ENCODE measurements at regions not wholly inside any gene's neighbourhood (a gene's known extent, or its start where the extent isn't known, plus 50 kb on each side); places are given as distances from the start of the nearest gene placed in this dataset.

- Histone ChIP-seq H3K4me2 (ENCODE audit: low read length) (no peak overlapping the region), H3K9me3 (ENCODE audit: insufficient read depth, low read length) (no peaks in the 10 kb centered on the region), H3K36me3 (replicated peaks; ENCODE audit: low read depth, low read length) (no peaks in the 10 kb centered on the region), H3K27ac (ENCODE audit: low read length) (no peak overlapping the region), H4K20me1 (ENCODE audit: insufficient read depth, low read length) (no peaks in the 10 kb centered on the region), H2AFZ (ENCODE audit: low read depth, low read length) (no peak overlapping the region), H3K27me3 (ENCODE audit: low read depth, low read length) (no peaks in the 10 kb centered on the region), H3K79me2 (ENCODE audit: low read length) (no peaks in the 10 kb centered on the region), H3K4me1 (ENCODE audit: low read length) (no peaks in the 10 kb centered on the region), H3K9ac (ENCODE audit: low read length) (no peak overlapping the region), H3K4me3 (ENCODE audit: low read length) (no peak overlapping the region)
- no peak for TF ChIP-seq CTCF (IDR thresholded peaks at IDR 0.05; ENCODE audit: low read depth, low read length)
- no peak for TF ChIP-seq EZH2phosphoT487 (IDR thresholded peaks at IDR 0.05; ENCODE audit: low read depth)
Measured at GRCh38 chr18:11419338-11419737, 190.1 kb upstream of the SLC35G4 start.

- no peak for TF ChIP-seq CTCF (IDR thresholded peaks at IDR 0.05; ENCODE audit: low read depth, low read length)
- no peak for TF ChIP-seq EZH2phosphoT487 (IDR thresholded peaks at IDR 0.05; ENCODE audit: low read depth)
- no peak overlapping the region for H3K4me3 ChIP-seq (ENCODE audit: low read length)
- H3K36me3 ChIP-seq (replicated peaks; ENCODE audit: low read depth, low read length): no peaks in the 10 kb centered on the region
- no peak overlapping the region for H3K9ac ChIP-seq (ENCODE audit: low read length)
- no peaks in the 10 kb centered on the region for H3K4me1 ChIP-seq (ENCODE audit: low read length)
- no peaks in the 10 kb centered on the region for H3K79me2 ChIP-seq (ENCODE audit: low read length)
- no peaks in the 10 kb centered on the region for H3K27me3 ChIP-seq (ENCODE audit: low read depth, low read length)
- no peak overlapping the region for H2AFZ ChIP-seq (ENCODE audit: low read depth, low read length)
- H4K20me1 ChIP-seq (ENCODE audit: insufficient read depth, low read length): no peaks in the 10 kb centered on the region
- H3K9me3 ChIP-seq (ENCODE audit: insufficient read depth, low read length): no peaks in the 10 kb centered on the region
- H3K27ac ChIP-seq (ENCODE audit: low read length): no peak overlapping the region
- H3K4me2 ChIP-seq (ENCODE audit: low read length): no peak overlapping the region
Measured at GRCh38 chr18:11412811-11413210, 196.6 kb upstream of the SLC35G4 start.

- Histone ChIP-seq H4K20me1 (ENCODE audit: insufficient read depth, low read length) (no peaks in the 10 kb centered on the region), H3K27me3 (ENCODE audit: low read depth, low read length) (no peaks in the 10 kb centered on the region), H2AFZ (ENCODE audit: low read depth, low read length) (no peak overlapping the region), H3K9me3 (ENCODE audit: insufficient read depth, low read length) (no peaks in the 10 kb centered on the region), H3K4me3 (ENCODE audit: low read length) (no peak overlapping the region), H3K4me2 (ENCODE audit: low read length) (no peak overlapping the region), H3K27ac (ENCODE audit: low read length) (no peak overlapping the region), H3K36me3 (replicated peaks; ENCODE audit: low read depth, low read length) (no peaks in the 10 kb centered on the region), H3K9ac (ENCODE audit: low read length) (no peak overlapping the region), H3K79me2 (ENCODE audit: low read length) (no peaks in the 10 kb centered on the region), H3K4me1 (ENCODE audit: low read length) (no peaks in the 10 kb centered on the region)
- TF ChIP-seq EZH2phosphoT487 (IDR thresholded peaks at IDR 0.05; ENCODE audit: low read depth) (no peak), CTCF (IDR thresholded peaks at IDR 0.05; ENCODE audit: low read depth, low read length) (no peak)
Measured at GRCh38 chr18:11411048-11411447, 198.3 kb upstream of the SLC35G4 start.

- H3K27ac ChIP-seq (ENCODE audit: low read length): no peak overlapping the region
- H3K9me3 ChIP-seq (ENCODE audit: insufficient read depth, low read length): no peaks in the 10 kb centered on the region
- no peak overlapping the region for H3K4me3 ChIP-seq (ENCODE audit: low read length)
- H3K27me3 ChIP-seq (ENCODE audit: low read depth, low read length): no peaks in the 10 kb centered on the region
- no peaks in the 10 kb centered on the region for H3K36me3 ChIP-seq (replicated peaks; ENCODE audit: low read depth, low read length)
- no peak overlapping the region for H3K4me2 ChIP-seq (ENCODE audit: low read length)
- TF ChIP-seq EZH2phosphoT487 (IDR thresholded peaks at IDR 0.05; ENCODE audit: low read depth) (no peak), CTCF (IDR thresholded peaks at IDR 0.05; ENCODE audit: low read depth, low read length) (no peak)
- H2AFZ ChIP-seq (ENCODE audit: low read depth, low read length): no peak overlapping the region
- no peaks in the 10 kb centered on the region for H4K20me1 ChIP-seq (ENCODE audit: insufficient read depth, low read length)
- no peak overlapping the region for H3K9ac ChIP-seq (ENCODE audit: low read length)
- H3K4me1 ChIP-seq (ENCODE audit: low read length): no peaks in the 10 kb centered on the region
- no peaks in the 10 kb centered on the region for H3K79me2 ChIP-seq (ENCODE audit: low read length)
Measured at GRCh38 chr18:11408555-11409065, 200.8 kb upstream of the SLC35G4 start.

Measured in OCI-LY3 (cell line).